ENCODE measurements at regions not wholly inside any gene's neighbourhood (a gene's known extent, or its start where the extent isn't known, plus 50 kb on each side); places are given as distances from the start of the nearest gene placed in this dataset.

DNA sequence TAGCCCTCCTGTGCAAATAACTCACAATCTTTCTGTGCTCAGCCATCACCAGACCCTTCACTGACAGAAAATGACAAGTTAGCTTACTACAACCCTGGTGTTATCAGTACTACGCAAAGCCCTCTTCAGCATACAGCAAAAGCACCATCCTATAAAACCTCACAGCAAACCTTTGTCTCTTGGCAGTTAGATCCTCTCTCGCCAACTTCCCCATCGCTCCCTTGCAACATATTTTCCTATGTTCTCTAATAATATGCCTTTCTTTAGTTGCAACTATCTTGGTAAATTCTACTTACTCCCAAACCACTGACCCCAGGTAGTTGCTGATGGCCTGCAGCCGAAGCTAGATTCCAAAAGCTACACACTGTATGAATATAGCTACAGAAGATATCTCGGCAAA is 856.9 kb upstream of the FRG1 start:
- ATAC-seq (no peak), DNase-seq (ENCODE audit: low spot score in 2 of 2) (no peak)
- Mint-ChIP-seq H3K4me1 (no peaks in the 10 kb centered on the region), H3K36me3 (no peaks in the 10 kb centered on the region), H3K9me3 (peaks cover 5% of the 10 kb centered on the region), H3K27ac (no peak overlapping the region), H3K4me3 (no peak overlapping the region)

DNA sequence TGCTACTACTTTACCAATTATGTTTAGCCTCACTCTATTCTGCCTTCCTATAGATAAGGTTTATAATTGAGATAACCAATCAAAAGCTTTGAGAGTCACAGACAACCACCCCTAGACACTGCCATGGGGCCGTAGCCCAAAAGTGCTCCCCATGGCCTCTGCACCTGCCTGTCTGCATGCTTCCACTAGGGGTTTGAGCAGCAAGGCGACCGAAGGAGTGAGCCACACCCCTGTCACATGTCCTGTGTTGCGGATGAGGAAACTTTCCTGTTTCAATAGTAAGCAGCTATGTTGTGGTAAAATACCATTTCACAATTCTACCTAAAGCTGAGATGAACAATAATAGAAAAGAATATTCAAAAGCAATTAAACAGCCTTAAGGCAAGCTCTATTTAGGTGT is 856.0 kb upstream of the FRG1 start:
- H3K36me3 Mint-ChIP-seq, result no peaks in the 10 kb centered on the region
- no peak overlapping the region for H3K4me3 Mint-ChIP-seq
- DNase-seq (ENCODE audit: low spot score in 2 of 2) (no peak), ATAC-seq (no peak)
- peaks cover 7% of the 10 kb centered on the region for H3K9me3 Mint-ChIP-seq
- no peaks in the 10 kb centered on the region for H3K4me1 Mint-ChIP-seq
- H3K27ac Mint-ChIP-seq, result no peak overlapping the region

DNA sequence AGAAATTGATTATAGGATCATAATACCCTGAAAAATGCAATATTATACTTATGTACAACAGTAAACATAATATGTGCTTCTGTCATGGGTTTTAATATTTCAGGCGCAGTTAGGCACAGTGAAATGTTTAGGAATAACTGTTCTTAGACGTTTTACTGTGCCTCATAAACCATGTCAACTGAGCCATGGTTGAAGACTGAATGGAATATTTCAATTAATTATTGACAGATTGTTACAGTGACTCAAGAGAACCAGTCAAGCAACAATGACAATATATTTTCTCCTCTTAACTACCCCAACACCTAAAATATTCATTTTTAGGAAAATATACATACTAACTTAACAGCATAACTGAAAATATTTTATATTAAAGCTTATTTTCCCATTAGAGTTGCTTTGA is 852.7 kb upstream of the FRG1 start:
- no peaks in the 10 kb centered on the region for H3K36me3 Mint-ChIP-seq
- no peak overlapping the region for H3K4me3 Mint-ChIP-seq
- peaks cover 12% of the 10 kb centered on the region for H3K9me3 Mint-ChIP-seq
- ATAC-seq, result no peak
- H3K27ac Mint-ChIP-seq, result no peak overlapping the region
- DNase-seq (ENCODE audit: low spot score in 2 of 2), result no peak
- H3K4me1 Mint-ChIP-seq, result no peaks in the 10 kb centered on the region

DNA sequence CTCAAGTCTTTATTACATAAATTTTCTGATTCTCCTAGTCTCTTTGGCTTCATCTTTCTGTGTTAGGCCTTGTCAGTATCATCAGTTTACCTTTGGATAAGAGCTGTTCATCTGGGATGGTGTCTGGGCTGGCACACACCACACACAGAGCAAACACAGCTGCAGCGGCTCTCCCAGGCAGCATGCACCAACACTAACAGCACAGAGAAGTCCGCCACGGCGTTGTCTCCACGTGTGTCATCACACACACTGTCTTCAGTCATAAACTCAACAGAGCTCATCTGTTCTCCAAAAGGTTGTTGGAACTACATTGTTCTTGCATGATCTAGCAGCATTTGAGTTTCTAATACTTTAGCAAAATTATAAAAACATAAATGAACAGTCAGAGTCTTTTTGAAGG is 851.9 kb upstream of the FRG1 start:
- Mint-ChIP-seq H3K36me3 (no peaks in the 10 kb centered on the region), H3K4me1 (no peaks in the 10 kb centered on the region), H3K9me3 (peaks cover 11% of the 10 kb centered on the region)

DNA sequence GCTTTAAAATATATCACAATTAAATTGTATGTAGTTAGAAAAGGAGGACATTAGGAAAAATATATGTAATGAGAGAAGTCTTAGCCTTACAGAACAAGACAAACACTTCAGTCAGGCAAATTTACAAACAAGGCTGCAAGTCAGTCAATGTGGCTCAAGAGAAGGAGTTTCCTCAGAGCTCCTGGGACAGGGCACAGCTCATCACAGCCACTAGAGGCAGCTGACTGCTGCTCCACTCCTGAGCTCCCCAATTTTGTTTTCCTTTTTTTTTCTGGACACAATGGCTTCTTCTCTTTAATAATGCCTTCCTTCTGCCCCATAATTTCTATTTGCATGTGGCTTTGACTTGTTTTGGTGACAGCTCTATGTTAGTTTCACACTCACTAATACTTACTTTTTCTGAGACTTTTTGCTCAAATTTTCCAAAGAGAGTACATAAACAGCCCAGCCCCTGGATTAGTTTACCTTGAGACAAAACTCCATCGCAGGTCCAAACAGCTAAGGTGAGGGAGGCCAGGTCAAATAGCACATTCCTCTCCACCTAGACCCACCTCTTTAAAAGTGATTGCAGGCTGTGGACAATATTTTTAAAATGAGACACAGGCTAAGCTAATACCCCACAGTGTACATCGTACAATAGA is 850.4 kb upstream of the FRG1 start:
- DNase-seq (ENCODE audit: low spot score in 2 of 2) (no peak), ATAC-seq (no peak)
- Mint-ChIP-seq H3K36me3 (no peaks in the 10 kb centered on the region), H3K4me1 (no peaks in the 10 kb centered on the region), H3K4me3 (no peak overlapping the region), H3K9me3 (peaks cover 9% of the 10 kb centered on the region), H3K27ac (no peak overlapping the region)

More for the DNA sequence above, 851.9 kb upstream of the FRG1 start:
- H3K27ac Mint-ChIP-seq, result no peak overlapping the region
- no peak for DNase-seq (ENCODE audit: low spot score in 2 of 2)
- no peak for ATAC-seq
- H3K4me3 Mint-ChIP-seq, result no peak overlapping the region

DNA sequence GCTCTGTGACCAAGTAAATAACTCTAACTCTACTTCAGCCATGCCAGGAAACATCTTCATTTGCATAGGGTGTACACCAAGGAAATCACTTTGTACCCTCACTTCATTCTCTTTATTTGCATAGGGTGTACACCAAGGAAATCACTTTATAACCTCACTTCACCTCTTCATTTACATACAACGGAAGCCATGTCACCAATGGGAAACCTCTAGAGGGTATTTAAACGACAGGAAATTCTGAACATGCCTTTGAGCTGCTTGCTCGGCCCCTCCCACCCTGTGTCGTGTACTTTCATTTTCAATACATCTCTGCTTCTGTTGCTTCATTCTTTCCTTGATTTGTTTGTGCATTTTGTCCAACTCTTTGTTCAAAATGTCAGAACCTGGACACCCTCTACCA is 848.1 kb upstream of the FRG1 start:
- Mint-ChIP-seq H3K36me3 (no peaks in the 10 kb centered on the region), H3K4me1 (no peaks in the 10 kb centered on the region), H3K27ac (no peak overlapping the region), H3K4me3 (no peak overlapping the region), H3K9me3 (peaks cover 12% of the 10 kb centered on the region)
- no peak for ATAC-seq
- DNase-seq (ENCODE audit: low spot score in 2 of 2), result no peak

DNA sequence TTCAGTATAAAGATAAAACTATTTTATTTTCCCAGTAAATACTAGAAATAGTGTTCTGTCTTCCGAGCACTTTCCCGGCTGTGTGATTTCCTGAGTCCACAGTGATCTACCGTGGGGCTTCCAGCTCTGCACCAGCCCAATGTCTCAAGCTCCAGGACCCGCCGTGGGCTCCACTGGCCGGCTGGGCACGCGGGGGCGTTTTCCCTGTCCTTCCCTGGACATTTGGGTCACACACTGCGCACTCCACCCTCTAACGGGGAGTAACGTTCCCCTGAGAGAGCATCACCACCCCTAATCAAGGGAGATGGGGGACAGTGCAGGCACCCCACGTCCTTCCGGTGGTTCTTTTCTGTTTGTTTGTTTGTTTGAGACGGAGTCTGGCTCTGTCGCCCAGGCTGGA is 844.6 kb upstream of the FRG1 start:
- DNase-seq (ENCODE audit: low spot score in 2 of 2), result no peak
- Mint-ChIP-seq H3K9me3 (peaks cover 11% of the 10 kb centered on the region), H3K36me3 (no peaks in the 10 kb centered on the region), H3K27ac (no peak overlapping the region), H3K4me1 (no peaks in the 10 kb centered on the region), H3K4me3 (no peak overlapping the region)
- no peak for ATAC-seq

DNA sequence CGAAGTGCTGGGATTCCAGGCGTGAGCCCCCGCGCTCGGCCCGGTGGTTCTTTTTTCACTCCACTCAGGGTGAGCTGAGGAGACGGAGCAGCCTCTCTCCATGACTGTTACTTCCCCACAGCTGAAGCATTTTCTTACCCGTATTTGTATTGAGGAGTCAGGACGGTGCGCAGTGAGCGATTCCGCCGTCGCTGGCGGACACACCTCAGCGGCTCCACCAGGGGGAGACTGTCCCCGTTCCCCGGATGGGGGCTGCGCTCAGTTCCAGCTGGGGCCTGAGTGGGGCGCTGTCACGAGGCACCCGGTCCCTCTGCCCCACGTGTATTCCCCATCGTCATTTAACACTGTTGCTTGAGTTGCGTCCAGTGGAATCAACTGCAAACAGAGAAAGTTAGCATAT is 844.0 kb upstream of the FRG1 start:
- ATAC-seq (no peak), DNase-seq (ENCODE audit: low spot score in 2 of 2) (no peak)
- H3K36me3 Mint-ChIP-seq, result no peaks in the 10 kb centered on the region
- no peaks in the 10 kb centered on the region for H3K4me1 Mint-ChIP-seq
- H3K27ac Mint-ChIP-seq, result no peak overlapping the region
- peaks cover 11% of the 10 kb centered on the region for H3K9me3 Mint-ChIP-seq
- no peak overlapping the region for H3K4me3 Mint-ChIP-seq

DNA sequence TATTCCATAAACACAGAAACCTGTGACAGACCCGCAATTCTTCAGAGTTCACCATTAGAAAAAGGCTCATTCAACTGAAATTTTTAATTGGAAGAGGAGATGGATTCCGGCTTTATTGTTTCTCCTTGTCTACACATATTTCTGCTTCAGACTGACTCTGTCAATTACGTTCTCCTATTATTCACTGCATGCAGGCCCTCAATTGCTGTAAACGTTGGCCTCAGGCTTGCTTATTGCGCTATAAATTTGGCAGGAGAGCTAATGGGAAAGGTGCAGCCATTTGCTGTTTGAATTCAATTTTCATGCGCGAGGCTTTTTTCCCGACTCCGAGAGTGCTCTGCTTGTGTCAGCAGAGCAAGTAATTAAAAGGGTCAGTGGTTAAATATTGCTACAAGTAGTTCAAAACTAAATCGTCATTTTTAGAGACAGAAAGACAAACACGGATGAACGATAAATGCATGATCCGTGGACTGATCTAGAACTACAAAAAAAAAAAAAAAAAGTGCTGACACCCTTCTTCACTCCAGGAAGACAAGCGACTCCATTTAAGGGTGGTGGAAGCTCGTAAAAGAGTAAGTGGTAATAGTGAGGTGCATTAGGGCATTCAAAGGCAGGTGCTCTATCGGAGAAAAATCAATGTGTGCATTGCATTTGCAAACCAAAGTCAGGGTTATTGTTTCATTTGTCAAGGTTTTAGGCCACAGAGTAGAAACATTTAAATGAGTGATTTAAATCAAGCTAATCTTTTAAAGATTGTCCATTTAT is 841.6 kb upstream of the FRG1 start:
- peaks cover 6% of the 10 kb centered on the region for H3K9me3 Mint-ChIP-seq
- H3K4me3 Mint-ChIP-seq, result no peak overlapping the region
- no peaks in the 10 kb centered on the region for H3K36me3 Mint-ChIP-seq
- H3K27ac Mint-ChIP-seq, result no peak overlapping the region
- no peaks in the 10 kb centered on the region for H3K4me1 Mint-ChIP-seq
- ATAC-seq (no peak), DNase-seq (ENCODE audit: low spot score in 2 of 2) (no peak)

DNA sequence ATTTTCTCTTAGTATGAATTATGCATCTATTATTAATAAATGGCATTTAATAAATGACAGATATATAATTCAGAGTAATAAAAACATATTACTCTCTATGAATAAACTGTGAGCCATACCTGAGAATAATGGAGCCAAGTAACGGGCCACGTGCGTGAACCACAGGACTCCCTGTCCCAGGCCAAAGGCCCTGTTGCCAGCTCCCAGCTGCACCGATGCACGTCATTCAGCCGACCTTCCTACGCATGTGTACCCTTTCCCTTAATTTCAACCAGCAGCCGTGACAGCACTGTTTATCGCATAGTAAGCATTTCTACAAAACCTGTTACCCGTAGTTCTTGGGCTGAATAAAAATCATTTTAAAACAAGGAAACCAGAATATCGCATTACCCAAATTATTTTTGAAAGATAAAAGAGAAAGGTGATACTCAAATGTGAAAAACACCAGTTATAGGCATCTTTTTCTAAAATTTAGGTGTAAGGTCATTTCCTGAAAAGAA is 827.2 kb upstream of the FRG1 start:
- no peak for ATAC-seq
- DNase-seq (ENCODE audit: low spot score in 2 of 2), result no peak
- Mint-ChIP-seq H3K9me3 (peaks cover 18% of the 10 kb centered on the region), H3K4me1 (no peaks in the 10 kb centered on the region), H3K4me3 (no peak overlapping the region), H3K27ac (no peak overlapping the region), H3K36me3 (no peaks in the 10 kb centered on the region)

DNA sequence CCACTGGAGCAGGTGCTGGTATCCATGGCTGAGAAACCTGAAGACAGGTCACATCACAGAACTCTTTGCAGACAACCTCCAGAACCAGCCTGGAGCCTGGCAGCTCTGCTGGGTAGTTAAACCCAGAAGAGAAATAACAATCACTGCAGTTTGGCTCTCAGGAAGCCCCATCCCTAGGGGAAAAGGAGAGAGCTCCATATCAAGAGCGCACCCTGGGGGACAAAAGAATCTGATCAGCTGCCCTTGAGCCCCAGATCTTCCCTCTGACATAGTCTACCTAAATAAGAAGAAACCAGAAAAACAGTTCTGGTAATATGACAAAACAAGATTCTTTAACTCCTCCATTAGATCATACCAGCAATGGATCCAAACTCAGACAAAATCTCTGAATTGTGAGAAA is 823.2 kb upstream of the FRG1 start:
- Mint-ChIP-seq H3K9me3 (peaks cover 26% of the 10 kb centered on the region), H3K36me3 (no peaks in the 10 kb centered on the region), H3K27ac (no peak overlapping the region), H3K4me1 (no peaks in the 10 kb centered on the region), H3K4me3 (no peak overlapping the region)
- ATAC-seq, result no peak
- DNase-seq (ENCODE audit: low spot score in 2 of 2), result no peak

DNA sequence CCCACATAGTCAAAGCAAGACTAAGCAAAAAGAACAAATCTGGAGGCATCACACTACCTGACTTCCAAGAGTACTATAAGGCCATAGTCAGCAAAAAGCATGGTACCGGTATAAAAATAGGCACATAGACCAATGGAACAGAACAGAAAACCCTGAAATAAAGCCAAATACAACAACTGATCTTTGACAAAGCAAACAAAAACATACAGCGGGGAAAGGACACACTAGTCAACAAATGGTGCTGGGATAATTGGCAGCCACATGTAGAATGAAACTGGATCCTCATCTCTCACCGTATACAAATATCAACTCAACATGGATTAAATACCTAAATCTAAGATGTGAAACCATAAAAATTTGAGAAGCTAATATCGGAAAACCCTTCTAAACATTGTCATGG is 819.3 kb upstream of the FRG1 start:
- ATAC-seq (no peak), DNase-seq (ENCODE audit: low spot score in 2 of 2) (no peak)
- Mint-ChIP-seq H3K36me3 (no peaks in the 10 kb centered on the region), H3K9me3 (peaks cover 21% of the 10 kb centered on the region), H3K4me3 (no peak overlapping the region), H3K27ac (no peak overlapping the region), H3K4me1 (no peaks in the 10 kb centered on the region)

DNA sequence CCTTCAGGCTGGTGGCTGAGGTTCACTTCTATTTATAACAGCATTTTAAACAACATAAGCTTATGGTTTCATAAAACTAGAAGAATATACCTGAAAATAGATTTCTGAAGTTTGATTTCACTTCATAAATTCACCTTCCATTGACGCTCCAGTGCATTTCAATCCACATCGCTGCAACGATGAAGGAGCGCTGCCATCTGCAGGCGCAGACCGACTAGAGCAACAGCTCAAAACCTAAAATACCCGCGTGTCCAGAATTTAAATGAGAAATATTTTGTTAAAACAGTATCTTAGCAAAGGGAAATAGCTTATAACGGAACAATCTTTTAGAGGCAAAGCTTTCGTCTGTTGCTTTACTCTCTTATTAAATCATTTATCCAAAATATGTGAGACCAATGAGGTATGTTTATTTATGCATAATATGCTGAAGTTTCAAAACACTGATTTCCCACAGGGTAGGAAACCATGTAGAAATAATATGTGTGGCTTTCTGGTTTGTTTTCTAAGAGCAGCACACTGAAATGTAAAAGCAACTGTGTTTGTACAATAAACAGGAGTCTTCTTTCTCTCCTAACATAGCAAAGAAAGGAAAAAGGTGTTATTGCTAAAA is 816.4 kb upstream of the FRG1 start:
- DNase-seq (ENCODE audit: low spot score in 2 of 2) (no peak), ATAC-seq (no peak)
- Mint-ChIP-seq H3K27ac (no peak overlapping the region), H3K4me1 (no peaks in the 10 kb centered on the region), H3K36me3 (no peaks in the 10 kb centered on the region), H3K9me3 (peaks cover 13% of the 10 kb centered on the region), H3K4me3 (no peak overlapping the region)

DNA sequence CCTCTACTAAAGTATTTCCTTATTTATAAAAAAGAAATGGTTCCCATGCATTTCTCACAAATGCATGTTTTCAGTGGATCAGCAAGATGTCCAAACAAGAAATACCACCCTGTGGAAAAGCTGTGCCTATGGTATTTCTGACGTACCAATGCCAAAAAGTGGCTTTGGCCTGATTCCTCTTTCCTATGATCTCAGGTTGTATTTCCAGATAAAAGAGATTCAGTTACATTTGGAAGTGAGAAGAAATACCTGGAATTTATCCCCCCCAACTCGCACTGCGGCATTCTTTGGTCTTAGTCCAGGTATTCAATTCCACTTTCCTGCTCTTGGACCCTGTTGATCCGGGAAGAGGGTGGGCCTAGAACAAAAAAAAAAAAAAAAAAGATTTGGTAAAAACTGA is 815.9 kb upstream of the FRG1 start:
- Mint-ChIP-seq H3K36me3 (no peaks in the 10 kb centered on the region), H3K4me3 (no peak overlapping the region), H3K4me1 (no peaks in the 10 kb centered on the region), H3K27ac (no peak overlapping the region), H3K9me3 (peaks cover 9% of the 10 kb centered on the region)
- ATAC-seq (no peak), DNase-seq (ENCODE audit: low spot score in 2 of 2) (no peak)

DNA sequence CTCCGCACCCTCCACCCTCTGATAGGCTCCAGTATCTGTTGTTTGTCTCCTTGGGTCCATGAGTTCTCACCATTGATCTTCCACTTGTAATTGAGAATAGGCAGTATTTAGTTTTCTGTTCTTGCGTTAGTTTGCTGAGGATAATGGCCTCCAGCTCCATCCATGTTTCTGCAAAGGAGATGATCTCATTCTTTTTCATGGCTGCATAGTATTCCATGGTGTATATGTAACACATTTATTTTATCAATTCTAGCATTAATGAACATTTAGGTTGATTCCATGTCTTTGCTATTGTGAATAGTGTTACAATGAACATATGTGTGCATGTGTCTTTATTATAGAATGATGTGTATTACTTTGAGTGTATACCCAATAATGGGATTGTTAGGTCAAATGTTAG is 814.6 kb upstream of the FRG1 start:
- DNase-seq (ENCODE audit: low spot score in 2 of 2) (no peak), ATAC-seq (no peak)
- H3K9me3 Mint-ChIP-seq, result peaks cover 5% of the 10 kb centered on the region
- H3K4me3 Mint-ChIP-seq, result no peak overlapping the region
- H3K4me1 Mint-ChIP-seq, result no peaks in the 10 kb centered on the region
- no peak overlapping the region for H3K27ac Mint-ChIP-seq
- no peaks in the 10 kb centered on the region for H3K36me3 Mint-ChIP-seq

DNA sequence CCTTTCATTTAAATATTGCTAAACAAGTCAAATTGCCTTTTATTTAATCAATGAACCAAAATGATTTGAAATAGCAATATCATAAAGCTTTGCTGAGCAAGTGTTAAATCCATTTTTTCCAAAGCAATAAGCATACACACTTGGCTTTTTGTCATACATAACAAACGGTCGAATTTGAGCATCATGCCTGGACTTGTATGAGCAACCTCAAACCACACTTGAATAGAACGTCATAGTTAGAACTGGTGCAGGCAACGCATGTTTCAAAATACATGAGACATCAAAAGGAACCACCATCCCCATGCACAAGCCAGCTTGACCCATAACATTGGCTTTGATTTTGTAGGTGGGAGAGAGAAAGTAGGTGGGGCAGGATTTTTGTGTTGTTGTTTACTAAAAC is 812.3 kb upstream of the FRG1 start:
- DNase-seq (ENCODE audit: low spot score in 2 of 2) (no peak), ATAC-seq (no peak)
- peaks cover 7% of the 10 kb centered on the region for H3K9me3 Mint-ChIP-seq
- H3K4me1 Mint-ChIP-seq, result no peaks in the 10 kb centered on the region
- H3K4me3 Mint-ChIP-seq, result no peak overlapping the region
- H3K27ac Mint-ChIP-seq, result no peak overlapping the region
- H3K36me3 Mint-ChIP-seq, result no peaks in the 10 kb centered on the region

Data from stimulated activated effector memory CD8-positive, alpha-beta T cell treated with anti-CD3 and anti-CD28 coated beads, Interleukin-12 subunit alpha, Interleukin-12 subunit beta, amount 100 ng/mL, for 72 hours (primary cell).